Neural progenitor cell (in vitro differentiated cells): ENCODE measurements at regions not wholly inside any gene's neighbourhood (a gene's known extent, or its start where the extent isn't known, plus 50 kb on each side); places are given as distances from the start of the nearest gene placed in this dataset.

Experiments used
- EZH2 ChIP-seq: fragments of 200-600 bp; sonication (generic); IDR thresholded peaks from 2 replicates; pipeline ENCODE4 v1.6.1; 2017; ENCODE audit warnings: antibody characterized with exemption, mild to moderate bottlenecking, moderate library complexity
- EZH2phosphoT487 ChIP-seq: fragments of 200-600 bp; sonication (generic); IDR thresholded peaks from 2 replicates; pipeline ENCODE4 v1.6.1; 2017; ENCODE audit warnings: antibody characterized with exemption
- TF ChIP-seq, protein P1 (sequence below): fragments of 200-600 bp; sonication (generic); IDR thresholded peaks from 2 replicates; pipeline ENCODE4 v1.5.1; 2017; ENCODE audit warnings: antibody characterized with exemption, mild to moderate bottlenecking

DNA sequence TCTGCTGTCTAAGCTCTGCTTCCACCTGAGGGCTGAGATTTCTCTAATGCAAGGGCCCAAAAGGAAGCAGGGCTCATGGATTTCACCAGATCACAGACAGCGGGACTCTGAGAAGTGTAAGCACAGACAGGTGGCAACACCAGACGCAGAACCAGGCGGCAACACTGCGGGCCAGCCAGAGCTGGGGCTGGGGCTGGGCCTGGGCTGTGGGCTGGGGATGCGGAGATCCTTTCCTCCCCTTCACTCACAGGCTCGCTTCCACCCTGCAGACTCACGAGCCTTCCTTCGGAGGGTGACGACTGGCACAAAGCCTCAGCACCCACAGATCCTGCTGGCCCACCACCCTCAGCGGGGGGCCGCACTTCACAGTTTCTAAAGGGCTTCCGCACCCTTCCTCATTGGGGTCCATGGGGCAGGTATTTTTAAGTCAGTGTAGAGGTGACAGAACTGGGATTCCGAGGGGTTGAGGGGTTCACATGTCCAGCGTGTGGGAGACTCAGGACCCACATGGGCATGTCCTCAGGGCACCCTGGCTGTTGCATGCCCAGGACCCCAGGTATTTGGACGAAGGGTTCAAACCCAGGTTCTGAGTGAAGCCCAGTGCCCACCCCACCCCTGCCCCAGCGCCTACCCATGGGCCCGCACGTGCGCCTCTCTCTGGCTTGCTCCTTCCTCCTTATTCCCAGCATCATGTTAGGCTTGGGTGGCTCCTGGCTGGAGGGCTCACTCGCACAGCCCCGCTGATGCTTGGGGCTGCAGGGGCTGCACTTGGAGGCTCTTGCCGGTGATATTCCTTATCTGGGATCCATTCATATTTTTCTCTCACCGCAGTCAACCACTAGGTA is 137.3 kb upstream of the GPR12 start:
- TF ChIP-seq, protein P1, sequence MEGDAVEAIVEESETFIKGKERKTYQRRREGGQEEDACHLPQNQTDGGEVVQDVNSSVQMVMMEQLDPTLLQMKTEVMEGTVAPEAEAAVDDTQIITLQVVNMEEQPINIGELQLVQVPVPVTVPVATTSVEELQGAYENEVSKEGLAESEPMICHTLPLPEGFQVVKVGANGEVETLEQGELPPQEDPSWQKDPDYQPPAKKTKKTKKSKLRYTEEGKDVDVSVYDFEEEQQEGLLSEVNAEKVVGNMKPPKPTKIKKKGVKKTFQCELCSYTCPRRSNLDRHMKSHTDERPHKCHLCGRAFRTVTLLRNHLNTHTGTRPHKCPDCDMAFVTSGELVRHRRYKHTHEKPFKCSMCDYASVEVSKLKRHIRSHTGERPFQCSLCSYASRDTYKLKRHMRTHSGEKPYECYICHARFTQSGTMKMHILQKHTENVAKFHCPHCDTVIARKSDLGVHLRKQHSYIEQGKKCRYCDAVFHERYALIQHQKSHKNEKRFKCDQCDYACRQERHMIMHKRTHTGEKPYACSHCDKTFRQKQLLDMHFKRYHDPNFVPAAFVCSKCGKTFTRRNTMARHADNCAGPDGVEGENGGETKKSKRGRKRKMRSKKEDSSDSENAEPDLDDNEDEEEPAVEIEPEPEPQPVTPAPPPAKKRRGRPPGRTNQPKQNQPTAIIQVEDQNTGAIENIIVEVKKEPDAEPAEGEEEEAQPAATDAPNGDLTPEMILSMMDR: no peak
- TF ChIP-seq EZH2phosphoT487 (no peak), EZH2 (no peak)
